ENCODE measurements at regions not wholly inside any gene's neighbourhood (a gene's known extent, or its start where the extent isn't known, plus 50 kb on each side); places are given as distances from the start of the nearest gene placed in this dataset.

- peak; percentile 97 for DNase-seq
These were observed 58.7 kb upstream of the STARD8 start for GRCh38 chrX:68588602-68589371.

DNA sequence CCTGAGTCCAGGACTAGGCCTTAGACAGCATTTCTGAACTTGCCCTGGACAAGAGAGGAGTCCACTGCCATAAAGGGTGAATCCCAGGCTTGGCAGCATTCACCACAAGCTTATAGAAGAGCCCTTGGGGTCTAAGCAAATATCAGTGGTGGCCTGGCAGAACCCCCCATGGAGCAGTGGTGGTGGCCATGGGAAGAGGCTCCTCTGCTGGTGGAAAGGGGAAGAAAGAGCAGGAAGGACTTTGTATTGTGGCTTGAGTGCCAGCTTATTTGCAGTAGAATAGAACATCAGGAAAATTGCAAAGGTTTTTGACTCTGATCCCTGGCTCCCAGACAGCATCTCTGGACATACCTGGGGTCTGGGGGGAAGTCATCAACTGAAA lies 58.1 kb upstream of the STARD8 start:
- DNase-seq = no peak

GRCh38 chrX:68594769-68595168 lies 52.7 kb upstream of the STARD8 start:
- DNase-seq = no peak

GRCh38 chrX:68596871-68597270 lies 50.6 kb upstream of the STARD8 start:
- no peak for DNase-seq

All from hematopoietic multipotent progenitor cell treated with erythropoietin and hydrocortisone succinate and interleukin-3 and kit ligand, for 8 days (in vitro differentiated cells).